ENCODE measurements at regions not wholly inside any gene's neighbourhood (a gene's known extent, or its start where the extent isn't known, plus 50 kb on each side); places are given as distances from the start of the nearest gene placed in this dataset.

DNA sequence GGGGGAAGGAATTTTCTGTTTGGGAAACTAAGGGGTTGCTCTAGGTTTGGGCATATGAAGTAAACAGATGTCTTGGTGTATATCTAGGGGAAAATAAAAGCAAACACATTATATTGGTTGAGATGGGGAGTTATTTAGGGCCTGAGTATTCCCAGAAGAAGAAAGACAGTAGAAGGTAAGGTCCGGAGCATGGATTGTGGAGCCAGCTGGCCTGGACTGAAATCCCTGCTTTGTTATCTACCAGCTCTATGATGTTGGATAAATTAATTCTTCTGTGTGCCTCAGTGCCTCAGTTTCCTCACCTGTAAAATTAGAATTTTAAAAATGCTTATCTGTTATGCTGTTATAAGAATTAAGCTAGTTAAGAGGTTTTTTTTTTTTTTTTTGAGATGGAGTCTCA, 272.3 kb upstream of the RPS6KA3 start:
- WGBS, 2 donors = 82 to 95% methylated on average over 1 of the region's 1 CpG
- no peak overlapping the region for H3K27ac ChIP-seq
- ATAC-seq = no peak

GRCh38 chrX:20531667-20532066, 265.0 kb upstream of the RPS6KA3 start:
- Histone ChIP-seq H3K9me3 (no peaks in the 10 kb centered on the region), H3K27ac (no peak overlapping the region), H3K4me1 (no peaks in the 10 kb centered on the region), H3K36me3 (no peaks in the 10 kb centered on the region), H3K27me3 (peaks cover 0 to 5% (median 0%) of the 10 kb centered on the region in 4 donors), H3K4me3 (no peak overlapping the region)
- DNase-seq (no peak), FAIRE-seq (peak; percentile 39), ATAC-seq (no peak)
- WGBS, 2 donors = 40 to 53% methylated on average over 4 of the region's 4 CpGs
- TF ChIP-seq, protein P1, sequence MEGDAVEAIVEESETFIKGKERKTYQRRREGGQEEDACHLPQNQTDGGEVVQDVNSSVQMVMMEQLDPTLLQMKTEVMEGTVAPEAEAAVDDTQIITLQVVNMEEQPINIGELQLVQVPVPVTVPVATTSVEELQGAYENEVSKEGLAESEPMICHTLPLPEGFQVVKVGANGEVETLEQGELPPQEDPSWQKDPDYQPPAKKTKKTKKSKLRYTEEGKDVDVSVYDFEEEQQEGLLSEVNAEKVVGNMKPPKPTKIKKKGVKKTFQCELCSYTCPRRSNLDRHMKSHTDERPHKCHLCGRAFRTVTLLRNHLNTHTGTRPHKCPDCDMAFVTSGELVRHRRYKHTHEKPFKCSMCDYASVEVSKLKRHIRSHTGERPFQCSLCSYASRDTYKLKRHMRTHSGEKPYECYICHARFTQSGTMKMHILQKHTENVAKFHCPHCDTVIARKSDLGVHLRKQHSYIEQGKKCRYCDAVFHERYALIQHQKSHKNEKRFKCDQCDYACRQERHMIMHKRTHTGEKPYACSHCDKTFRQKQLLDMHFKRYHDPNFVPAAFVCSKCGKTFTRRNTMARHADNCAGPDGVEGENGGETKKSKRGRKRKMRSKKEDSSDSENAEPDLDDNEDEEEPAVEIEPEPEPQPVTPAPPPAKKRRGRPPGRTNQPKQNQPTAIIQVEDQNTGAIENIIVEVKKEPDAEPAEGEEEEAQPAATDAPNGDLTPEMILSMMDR (IDR thresholded peaks at IDR 0.05) = no peak
- intact Hi-C loops (cut with DNase I) = loop anchor here in 1 of 3 donors (10.0 kb wide), 1 partner anchor 953 kb away; no protein-coding TSS in a partner anchor

More for the DNA sequence above, 272.3 kb upstream of the RPS6KA3 start:
- no peaks in the 10 kb centered on the region for H3K36me3 ChIP-seq
- TF ChIP-seq, protein P1 (IDR thresholded peaks at IDR 0.05) = no peak
- no peak for FAIRE-seq
- no peaks in the 10 kb centered on the region for H3K4me1 ChIP-seq
- no peak for DNase-seq
- no peaks in the 10 kb centered on the region for H3K27me3 ChIP-seq
- no peaks in the 10 kb centered on the region for H3K9me3 ChIP-seq
- no peak overlapping the region for H3K4me3 ChIP-seq
- intact Hi-C loops (cut with DNase I) = loop anchor here in 1 of 3 donors (10.0 kb wide), 1 partner anchor 946 kb away; no protein-coding TSS in a partner anchor

DNA sequence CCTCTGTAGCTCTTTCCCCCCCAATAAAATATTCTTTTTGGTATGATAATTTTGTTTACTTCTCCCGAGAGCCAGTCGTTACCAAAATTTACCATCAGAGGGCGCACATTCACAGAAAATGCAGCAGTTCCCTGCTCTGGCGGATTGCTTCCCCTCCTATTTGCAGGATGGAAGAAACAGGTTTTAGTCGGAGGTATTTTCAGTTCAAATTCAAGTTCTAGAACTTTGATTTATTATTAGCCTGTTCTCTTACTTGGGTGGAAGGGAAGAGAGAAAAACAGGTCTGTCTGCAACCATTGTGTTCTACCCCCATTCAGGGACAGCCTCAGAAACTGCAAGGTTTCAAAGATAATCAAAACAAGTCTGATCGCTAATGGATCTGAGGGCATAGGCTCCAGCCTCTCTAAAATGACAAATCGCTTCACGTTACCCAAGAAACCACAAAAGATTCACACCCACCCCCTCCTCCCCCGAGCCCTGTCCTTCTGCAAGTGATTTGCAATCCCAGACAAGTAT, 263.8 kb upstream of the RPS6KA3 start:
- intact Hi-C loops (cut with DNase I) = loop anchor here in 1 of 3 donors (10.0 kb wide), 1 partner anchor 954 kb away; no protein-coding TSS in a partner anchor
- TF ChIP-seq, protein P1 (IDR thresholded peaks at IDR 0.05) = peak; percentile 61 to 74 (median 68)
- FAIRE-seq (peak; percentile 94), ATAC-seq (peak; percentile 58 to 91 (median 82)), DNase-seq (peak in 5 of 6 donors; percentile 9 to 62 (median 39))
- WGBS, 2 donors = 1 to 6% methylated on average over 9 of the region's 9 CpGs
- Histone ChIP-seq H3K9me3 (no peaks in the 10 kb centered on the region), H3K27ac (no peak overlapping the region), H3K27me3 (peaks cover 0 to 5% (median 0%) of the 10 kb centered on the region in 4 donors), H3K4me1 (no peaks in the 10 kb centered on the region), H3K4me3 (no peak overlapping the region), H3K36me3 (no peaks in the 10 kb centered on the region)

DNA sequence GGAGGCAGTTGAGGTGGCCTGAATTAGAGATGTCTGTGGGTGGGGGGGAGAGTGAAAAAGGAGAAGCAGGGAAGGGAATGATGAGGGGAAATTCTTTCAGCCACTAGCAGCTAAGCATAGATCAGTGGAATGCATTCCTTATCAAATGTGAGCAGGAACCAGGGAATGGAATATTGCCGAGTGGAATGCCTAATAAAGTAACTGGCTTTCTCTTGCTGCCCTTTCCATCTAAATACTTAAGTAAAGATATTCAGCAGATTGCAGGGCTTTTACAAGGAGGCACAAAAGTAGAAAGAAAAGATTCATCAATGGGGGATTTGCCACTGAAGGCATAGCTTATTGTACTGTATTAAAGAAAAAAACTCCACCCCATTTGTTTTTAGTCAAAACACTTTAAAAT, 263.0 kb upstream of the RPS6KA3 start:
- H3K27me3 ChIP-seq = peaks cover 0 to 5% (median 0%) of the 10 kb centered on the region in 4 donors
- ATAC-seq (no peak), DNase-seq (no peak), FAIRE-seq (no peak)
- no peaks in the 10 kb centered on the region for H3K36me3 ChIP-seq
- H3K4me1 ChIP-seq = no peaks in the 10 kb centered on the region
- H3K27ac ChIP-seq = no peak overlapping the region
- no peaks in the 10 kb centered on the region for H3K9me3 ChIP-seq
- 8 to 33% methylated on average over 1 of the region's 1 CpG for WGBS, 2 donors
- intact Hi-C loops (cut with DNase I) = loop anchor here in 2 of 3 donors (10.0 kb wide), 2 partner anchors 955 to 1215 kb away; no protein-coding TSS in a partner anchor
- TF ChIP-seq, protein P1 (IDR thresholded peaks at IDR 0.05) = no peak
- H3K4me3 ChIP-seq = no peak overlapping the region

DNA sequence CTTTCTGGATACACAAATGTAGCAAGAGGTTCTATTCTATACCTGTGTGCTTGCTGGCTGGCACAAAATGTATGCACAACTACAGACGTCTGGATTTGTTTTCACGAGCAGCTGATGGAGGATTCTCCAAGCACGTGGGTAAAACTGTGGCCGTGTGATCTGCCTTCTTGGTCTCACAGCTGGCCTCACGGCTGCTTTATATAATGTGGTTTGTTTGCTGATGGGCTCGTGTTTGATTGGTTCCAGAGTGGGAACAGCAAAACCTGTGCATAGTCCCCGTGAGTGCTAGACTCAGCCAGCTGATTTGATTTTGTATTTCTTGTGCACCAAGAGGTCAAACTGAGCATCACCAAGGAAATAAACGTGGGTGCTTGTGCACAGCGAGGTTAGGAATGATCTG, 262.6 kb upstream of the RPS6KA3 start:
- H3K4me1 ChIP-seq = no peaks in the 10 kb centered on the region
- H3K36me3 ChIP-seq = no peaks in the 10 kb centered on the region
- intact Hi-C loops (cut with DNase I) = loop anchor here in 1 of 3 donors (10.0 kb wide), 1 partner anchor 1216 kb away; no protein-coding TSS in a partner anchor
- no peak overlapping the region for H3K4me3 ChIP-seq
- H3K9me3 ChIP-seq = no peaks in the 10 kb centered on the region
- H3K27ac ChIP-seq = no peak overlapping the region
- WGBS, 2 donors = 11 to 12% methylated on average over 9 of the region's 9 CpGs
- ATAC-seq (no peak), DNase-seq (no peak), FAIRE-seq (no peak)
- TF ChIP-seq, protein P1 (IDR thresholded peaks at IDR 0.05) = no peak
- peaks cover 0 to 5% (median 0%) of the 10 kb centered on the region in 4 donors for H3K27me3 ChIP-seq
